H1 (cell line): ENCODE measurements at regions not wholly inside any gene's neighbourhood (a gene's known extent, or its start where the extent isn't known, plus 50 kb on each side); places are given as distances from the start of the nearest gene placed in this dataset.

Experiments
- CTCF ChIA-PET: fragments of 300-600 bp; sonication (Branson Sonifier 250); formaldehyde crosslinking; loops from one replicate; lab custom pipeline; 2021; ENCODE audit not compliant: partially characterized antibody; lab: Charles Lee
- POLR2A ChIA-PET: fragments of 300-600 bp; sonication (Branson Sonifier 250); formaldehyde crosslinking; loops from one replicate; lab custom pipeline; 2021; ENCODE audit warnings: inconsistent platforms; ENCODE audit not compliant: partially characterized antibody; lab: Charles Lee
- DNase-seq, 2 experiments: peaks; one replicate each; pipeline versions ENCODE4 v3.0.0 to v3.0.0-alpha.2; 2010 to 2022; ENCODE audit warnings: low spot score in 2 of 2, low read depth in 1 of 2, mixed read lengths in 1 of 2
- FAIRE-seq: peaks from 2 replicates; lab custom pipeline; 2011; peaks lifted over from hg19 to GRCh38; lab: Jason Lieb, UNC
- H2AFZ ChIP-seq: 2 replicates; pipeline ENCODE4 v1.8.1; 2012; ENCODE audit warnings: low read length, inconsistent platforms
- H2AK5ac ChIP-seq: 2 replicates; pipeline ENCODE4 v1.6.1; 2013; ENCODE audit warnings: low read depth, low read length
- H2BK120ac ChIP-seq: replicated peaks from 2 replicates; pipeline ENCODE3; 2013; ENCODE audit warnings: low read depth, low read length, inconsistent platforms
- H2BK12ac ChIP-seq: 2 replicates; pipeline ENCODE4 v1.6.1; 2013; ENCODE audit warnings: low read depth, low read length
- H2BK15ac ChIP-seq: 2 replicates; pipeline ENCODE4 v1.6.1; 2013; ENCODE audit warnings: low read length
- H2BK20ac ChIP-seq: 2 replicates; pipeline ENCODE4 v1.6.1; 2013; ENCODE audit warnings: low read length
- H2BK5ac ChIP-seq: 2 replicates; pipeline ENCODE4 v1.6.1; 2013; ENCODE audit warnings: low read depth, low read length
- H3K14ac ChIP-seq: 2 replicates; pipeline ENCODE4 v1.6.1; 2013; ENCODE audit warnings: inconsistent platforms; ENCODE audit not compliant: insufficient read length
- H3K18ac ChIP-seq: 2 replicates; pipeline ENCODE4 v1.6.1; 2013; ENCODE audit warnings: low read length; ENCODE audit errors: extremely low read depth
- H3K23ac ChIP-seq: 2 replicates; pipeline ENCODE4 v1.6.1; 2013; ENCODE audit warnings: inconsistent platforms; ENCODE audit not compliant: insufficient read length
- H3K23me2 ChIP-seq: 2 replicates; pipeline ENCODE4 v1.6.1; 2013; ENCODE audit warnings: low read depth, low read length
- H3K27ac ChIP-seq: 2 replicates; pipeline ENCODE4 v1.6.1; 2011; ENCODE audit warnings: low read depth, low read length, inconsistent platforms
- H3K27me3 ChIP-seq, 4 experiments: replicated peaks in 1 of 4; 1 replicate in 1 of 4; 2 replicates in 3 of 4; pipeline versions ENCODE4 v1.6.1 to v1.8.1; 2011 to 2013; ENCODE audit warnings: low read length in 3 of 4, mild to moderate bottlenecking in 3 of 4, inconsistent platforms in 2 of 4, mixed read lengths in 2 of 4, moderate library complexity in 1 of 4; ENCODE audit not compliant: control insufficient read depth in 3 of 4, insufficient read depth in 3 of 4; ENCODE audit errors: extremely low read depth in 1 of 4
- H3K36me3 ChIP-seq, 4 experiments: 2 replicates each; pipeline versions ENCODE4 v1.6.1 to v1.8.1; 2011 to 2013; ENCODE audit warnings: mild to moderate bottlenecking in 4 of 4, low read length in 3 of 4, moderate library complexity in 2 of 4, control low read depth in 1 of 4, inconsistent platforms in 1 of 4; ENCODE audit not compliant: insufficient read depth in 4 of 4, control insufficient read depth in 2 of 4
- H3K4ac ChIP-seq: replicated peaks from 2 replicates; pipeline ENCODE3; 2013; ENCODE audit warnings: low read length, low read depth, mixed read lengths, inconsistent platforms; ENCODE audit not compliant: insufficient read length
- H3K4me1 ChIP-seq, 4 experiments: replicated peaks in 1 of 4; 1 replicate in 1 of 4; 2 replicates in 3 of 4; pipeline versions ENCODE4 v1.6.1 to v1.8.1; 2011 to 2013; ENCODE audit warnings: low read length in 3 of 4, inconsistent platforms in 2 of 4, mixed read lengths in 1 of 4; ENCODE audit not compliant: insufficient read depth in 4 of 4, control insufficient read depth in 3 of 4
- H3K4me2 ChIP-seq, 2 experiments: 2 replicates each; pipeline versions ENCODE4 v1.6.1 to v1.8.1; 2011 to 2013; ENCODE audit warnings: low read depth in 2 of 2, low read length in 2 of 2, control low read depth in 1 of 2, inconsistent platforms in 1 of 2, mild to moderate bottlenecking in 1 of 2; ENCODE audit not compliant: insufficient read depth in 1 of 2
- H3K4me3 ChIP-seq, 4 experiments: fragments of 200-600, 300-600 bp in 1 of 4; sonication (generic), shearing (Covaris generic), sonication (Bioruptor Twin) in 1 of 4; 2 replicates each; pipeline versions ENCODE4 v1.5.1 to v1.8.1; 2011 to 2016; ENCODE audit warnings: low read length in 4 of 4, low read depth in 3 of 4, control low read depth in 2 of 4, inconsistent platforms in 2 of 4, mild to moderate bottlenecking in 2 of 4, mixed read lengths in 1 of 4, moderate library complexity in 1 of 4; ENCODE audit not compliant: insufficient read depth in 2 of 4; ENCODE audit errors: extremely low read depth in 1 of 4
- H3K56ac ChIP-seq: replicated peaks from 2 replicates; pipeline ENCODE3; 2013; ENCODE audit warnings: low read depth, mild to moderate bottlenecking, mixed read lengths, low read length, inconsistent platforms; ENCODE audit not compliant: insufficient read length
- H3K79me1 ChIP-seq: 2 replicates; pipeline ENCODE4 v1.6.1; 2013; ENCODE audit warnings: low read depth, low read length, control low read depth
- H3K79me2 ChIP-seq, 2 experiments: 2 replicates each; pipeline versions ENCODE4 v1.6.1 to v1.8.1; 2012 to 2013; ENCODE audit warnings: low read length in 2 of 2, mild to moderate bottlenecking in 2 of 2, inconsistent platforms in 1 of 2; ENCODE audit not compliant: insufficient read depth in 2 of 2, control insufficient read depth in 1 of 2
- H3K9ac ChIP-seq, 4 experiments: replicated peaks in 1 of 4; 1 replicate in 1 of 4; 2 replicates in 3 of 4; pipeline versions ENCODE4 v1.6.1 to v1.8.1; 2011 to 2013; ENCODE audit warnings: low read depth in 3 of 4, low read length in 3 of 4, control low read depth in 2 of 4, mild to moderate bottlenecking in 2 of 4, moderate library complexity in 2 of 4, inconsistent platforms in 1 of 4; ENCODE audit errors: extremely low read depth in 1 of 4
- H3K9me3 ChIP-seq, 2 experiments: 2 replicates each; pipeline versions ENCODE4 v1.6.1 to v1.8.1; 2012 to 2013; ENCODE audit warnings: mild to moderate bottlenecking in 2 of 2, moderate library complexity in 2 of 2, control low read depth in 1 of 2, inconsistent platforms in 1 of 2, low read depth in 1 of 2, low read length in 1 of 2, mixed read lengths in 1 of 2; ENCODE audit not compliant: insufficient read depth in 2 of 2
- H4K20me1 ChIP-seq, 2 experiments: replicated peaks in 1 of 2; 2 replicates each; pipeline versions ENCODE3 to v1.8.1; 2011 to 2013; ENCODE audit warnings: inconsistent platforms in 2 of 2, low read length in 2 of 2, mild to moderate bottlenecking in 1 of 2; ENCODE audit not compliant: insufficient read depth in 2 of 2, control insufficient read depth in 1 of 2
- H4K5ac ChIP-seq: 2 replicates; pipeline ENCODE4 v1.6.1; 2013; ENCODE audit warnings: low read length, low read depth, mixed read lengths, inconsistent platforms; ENCODE audit not compliant: insufficient read length
- H4K8ac ChIP-seq: 2 replicates; pipeline ENCODE4 v1.8.0; 2013; ENCODE audit warnings: mild to moderate bottlenecking, moderate library complexity, low read length, inconsistent platforms; ENCODE audit not compliant: insufficient read depth; ENCODE audit errors: extremely low read depth
- H4K91ac ChIP-seq: replicated peaks from 2 replicates; pipeline ENCODE3; 2013; ENCODE audit warnings: low read length, mixed read lengths, inconsistent platforms; ENCODE audit not compliant: insufficient read length
- BCL11A ChIP-seq, 2 experiments: IDR thresholded peaks; one replicate each; pipeline ENCODE4 v1.6.1; 2011; ENCODE audit warnings: low read depth in 2 of 2, low read length in 2 of 2, mild to moderate bottlenecking in 2 of 2
- BRCA1 ChIP-seq: IDR thresholded peaks from 2 replicates; pipeline ENCODE4 v1.6.1; 2012; ENCODE audit warnings: low read depth, low read length, improper control_type of control experiment
- EP300 ChIP-seq, 2 experiments: IDR thresholded peaks; 1 replicate in 1 of 2; 2 replicates in 1 of 2; pipeline ENCODE4 v1.6.1; 2011 to 2012; ENCODE audit warnings: low read depth in 2 of 2, low read length in 2 of 2, mild to moderate bottlenecking in 2 of 2, borderline replicate concordance in 1 of 2, inconsistent platforms in 1 of 2, moderate library complexity in 1 of 2
- YY1 ChIP-seq: IDR thresholded peaks from 2 replicates; pipeline ENCODE4 v1.6.1; 2011; ENCODE audit warnings: low read depth, mild to moderate bottlenecking, low read length
- WGBS, 2 experiments: shearing (Covaris generic) in 1 of 2; methylation state at CpG; one replicate each; pipeline versions ENCODE4 v1.1.6 to v1.1.7; 2013 to 2015; ENCODE audit warnings: low lambda C conversion rate in 2 of 2, mixed read lengths in 2 of 2, inconsistent platforms in 1 of 2, low coverage in 1 of 2, missing lambda C conversion rate in 1 of 2; ENCODE audit not compliant: insufficient replicate concordance in 2 of 2, insufficient coverage in 1 of 2, insufficient read length in 1 of 2; ENCODE audit errors: extremely low coverage in 1 of 2, missing lambda C conversion rate in 1 of 2; 5-methylcytosine and 5-hydroxymethylcytosine counted together
- TF ChIP-seq, protein P1 (sequence below): IDR thresholded peaks from 2 replicates; pipeline ENCODE4 v1.6.1; 2012; ENCODE audit warnings: low read length, inconsistent platforms

GRCh38 chr7:17559388-17559787 is 260.9 kb downstream of the AHR start:
- Histone ChIP-seq H3K9ac (no peak overlapping the region), H3K23ac (no peak overlapping the region), H3K79me1 (no peaks in the 10 kb centered on the region), H2BK20ac (no peak overlapping the region), H4K91ac (no peak overlapping the region), H3K14ac (no peak overlapping the region), H2AFZ (no peak overlapping the region), H2BK15ac (no peak overlapping the region), H3K23me2 (no peaks in the 10 kb centered on the region), H4K8ac (no peak overlapping the region), H3K56ac (no peak overlapping the region), H3K9me3 (no peaks in the 10 kb centered on the region), H3K18ac (no peak overlapping the region), H2BK5ac (no peak overlapping the region), H3K79me2 (no peaks in the 10 kb centered on the region), H3K4me1 (no peaks in the 10 kb centered on the region), H4K20me1 (no peaks in the 10 kb centered on the region), H3K4me3 (no peak overlapping the region), H3K4ac (no peak overlapping the region), H3K27me3 (no peaks in the 10 kb centered on the region), H2BK120ac (no peak overlapping the region), H2AK5ac (no peak overlapping the region), H4K5ac (no peak overlapping the region), H3K36me3 (no peaks in the 10 kb centered on the region), H3K4me2 (no peak overlapping the region), H3K27ac (no peak overlapping the region), H2BK12ac (no peak overlapping the region)
- 96% methylated on average over 1 of the region's 1 CpG; no CpG with 5 or more reads in 1 of the 2 experiments for WGBS, 2 experiments
- DNase-seq (no peak), FAIRE-seq (no peak)
- ChIA-PET CTCF (interaction anchor here (1.0 to 1.6 kb wide), 2 partner anchors 13 to 27 kb away, joined by 3 read pairs; no protein-coding TSS in a partner anchor), POLR2A (no interaction called here)
- TF ChIP-seq BRCA1: no peak
- no peak for TF ChIP-seq EP300 (IDR thresholded peaks at IDR 0.05; ENCODE audit: borderline replicate concordance in 1 of 2, low read depth in 2 of 2, low read length in 2 of 2)
- no peak for TF ChIP-seq YY1
- TF ChIP-seq BCL11A (IDR thresholded peaks at IDR 0.05; ENCODE audit: low read depth in 2 of 2, low read length in 2 of 2): no peak
- TF ChIP-seq, protein P1, sequence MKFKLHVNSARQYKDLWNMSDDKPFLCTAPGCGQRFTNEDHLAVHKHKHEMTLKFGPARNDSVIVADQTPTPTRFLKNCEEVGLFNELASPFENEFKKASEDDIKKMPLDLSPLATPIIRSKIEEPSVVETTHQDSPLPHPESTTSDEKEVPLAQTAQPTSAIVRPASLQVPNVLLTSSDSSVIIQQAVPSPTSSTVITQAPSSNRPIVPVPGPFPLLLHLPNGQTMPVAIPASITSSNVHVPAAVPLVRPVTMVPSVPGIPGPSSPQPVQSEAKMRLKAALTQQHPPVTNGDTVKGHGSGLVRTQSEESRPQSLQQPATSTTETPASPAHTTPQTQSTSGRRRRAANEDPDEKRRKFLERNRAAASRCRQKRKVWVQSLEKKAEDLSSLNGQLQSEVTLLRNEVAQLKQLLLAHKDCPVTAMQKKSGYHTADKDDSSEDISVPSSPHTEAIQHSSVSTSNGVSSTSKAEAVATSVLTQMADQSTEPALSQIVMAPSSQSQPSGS: no peak
